Ishikawa (cell line): ENCODE measurements at regions not wholly inside any gene's neighbourhood (a gene's known extent, or its start where the extent isn't known, plus 50 kb on each side); places are given as distances from the start of the nearest gene placed in this dataset.

ENCODE experiments used
- CEBPB ChIP-seq: IDR thresholded peaks from 2 replicates; pipeline ENCODE4 v1.6.1; 2012
- CREB1 ChIP-seq: IDR thresholded peaks from 2 replicates; pipeline ENCODE4 v1.6.1; 2012; ENCODE audit warnings: low read depth
- EGR1 ChIP-seq: IDR thresholded peaks from 2 replicates; pipeline ENCODE4 v1.6.1; 2012
- EP300 ChIP-seq: IDR thresholded peaks from 2 replicates; pipeline ENCODE4 v1.6.1; 2012; ENCODE audit warnings: borderline replicate concordance
- FOXM1 ChIP-seq: IDR thresholded peaks from 2 replicates; pipeline ENCODE4 v1.6.1; 2012; ENCODE audit warnings: low read depth, borderline replicate concordance
- RAD21 ChIP-seq: IDR thresholded peaks from 2 replicates; pipeline ENCODE4 v1.6.1; 2012; ENCODE audit warnings: low read depth
- TAF1 ChIP-seq: IDR thresholded peaks from 2 replicates; pipeline ENCODE4 v1.6.1; 2012; ENCODE audit warnings: low read depth, mild to moderate bottlenecking
- TCF12 ChIP-seq: IDR thresholded peaks from 2 replicates; pipeline ENCODE4 v1.6.1; 2012; ENCODE audit warnings: low read depth
- YY1 ChIP-seq: IDR thresholded peaks from 2 replicates; pipeline ENCODE4 v1.6.1; 2012; ENCODE audit warnings: low read depth
- ZBTB7A ChIP-seq: IDR thresholded peaks from 2 replicates; pipeline ENCODE4 v1.6.1; 2012; ENCODE audit warnings: low read depth
- TF ChIP-seq, protein P1 (sequence below): IDR thresholded peaks from 2 replicates; pipeline ENCODE4 v1.6.1; 2012
- TF ChIP-seq, protein P2 (sequence below): IDR thresholded peaks from 2 replicates; pipeline ENCODE4 v1.6.1; 2012; ENCODE audit warnings: low read depth, mild to moderate bottlenecking
- TF ChIP-seq, protein P3 (sequence below): IDR thresholded peaks from 2 replicates; pipeline ENCODE4 v1.6.1; 2012

DNA sequence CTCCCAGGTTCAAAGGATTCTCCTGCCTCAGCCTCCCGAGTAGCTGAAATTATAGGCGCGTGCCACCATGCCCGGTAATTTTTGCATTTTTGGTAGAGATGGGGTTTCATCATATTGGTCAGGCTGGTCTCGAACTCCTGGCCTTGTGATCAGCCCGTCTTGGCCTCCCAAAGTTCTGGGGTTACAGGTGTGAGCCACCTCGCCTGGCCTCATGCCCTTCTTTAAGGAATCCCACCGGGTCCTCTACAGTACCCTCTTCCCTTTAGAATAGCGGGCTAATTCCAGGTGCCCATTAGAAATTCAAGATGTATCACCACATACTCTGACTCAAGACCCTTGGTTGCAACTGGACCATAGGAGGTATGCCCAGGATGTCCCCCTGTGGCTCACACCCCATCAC is 74.2 kb upstream of the ZNF536 start:
- TF ChIP-seq CEBPB (no peak), RAD21 (no peak), FOXM1 (no peak), EP300 (no peak), ZBTB7A (no peak), TAF1 (no peak), YY1 (no peak), CREB1 (no peak), EGR1 (no peak), TCF12 (no peak)
- TF ChIP-seq, protein P1, sequence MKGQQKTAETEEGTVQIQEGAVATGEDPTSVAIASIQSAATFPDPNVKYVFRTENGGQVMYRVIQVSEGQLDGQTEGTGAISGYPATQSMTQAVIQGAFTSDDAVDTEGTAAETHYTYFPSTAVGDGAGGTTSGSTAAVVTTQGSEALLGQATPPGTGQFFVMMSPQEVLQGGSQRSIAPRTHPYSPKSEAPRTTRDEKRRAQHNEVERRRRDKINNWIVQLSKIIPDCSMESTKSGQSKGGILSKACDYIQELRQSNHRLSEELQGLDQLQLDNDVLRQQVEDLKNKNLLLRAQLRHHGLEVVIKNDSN = no peak
- TF ChIP-seq, protein P2, sequence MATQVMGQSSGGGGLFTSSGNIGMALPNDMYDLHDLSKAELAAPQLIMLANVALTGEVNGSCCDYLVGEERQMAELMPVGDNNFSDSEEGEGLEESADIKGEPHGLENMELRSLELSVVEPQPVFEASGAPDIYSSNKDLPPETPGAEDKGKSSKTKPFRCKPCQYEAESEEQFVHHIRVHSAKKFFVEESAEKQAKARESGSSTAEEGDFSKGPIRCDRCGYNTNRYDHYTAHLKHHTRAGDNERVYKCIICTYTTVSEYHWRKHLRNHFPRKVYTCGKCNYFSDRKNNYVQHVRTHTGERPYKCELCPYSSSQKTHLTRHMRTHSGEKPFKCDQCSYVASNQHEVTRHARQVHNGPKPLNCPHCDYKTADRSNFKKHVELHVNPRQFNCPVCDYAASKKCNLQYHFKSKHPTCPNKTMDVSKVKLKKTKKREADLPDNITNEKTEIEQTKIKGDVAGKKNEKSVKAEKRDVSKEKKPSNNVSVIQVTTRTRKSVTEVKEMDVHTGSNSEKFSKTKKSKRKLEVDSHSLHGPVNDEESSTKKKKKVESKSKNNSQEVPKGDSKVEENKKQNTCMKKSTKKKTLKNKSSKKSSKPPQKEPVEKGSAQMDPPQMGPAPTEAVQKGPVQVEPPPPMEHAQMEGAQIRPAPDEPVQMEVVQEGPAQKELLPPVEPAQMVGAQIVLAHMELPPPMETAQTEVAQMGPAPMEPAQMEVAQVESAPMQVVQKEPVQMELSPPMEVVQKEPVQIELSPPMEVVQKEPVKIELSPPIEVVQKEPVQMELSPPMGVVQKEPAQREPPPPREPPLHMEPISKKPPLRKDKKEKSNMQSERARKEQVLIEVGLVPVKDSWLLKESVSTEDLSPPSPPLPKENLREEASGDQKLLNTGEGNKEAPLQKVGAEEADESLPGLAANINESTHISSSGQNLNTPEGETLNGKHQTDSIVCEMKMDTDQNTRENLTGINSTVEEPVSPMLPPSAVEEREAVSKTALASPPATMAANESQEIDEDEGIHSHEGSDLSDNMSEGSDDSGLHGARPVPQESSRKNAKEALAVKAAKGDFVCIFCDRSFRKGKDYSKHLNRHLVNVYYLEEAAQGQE = no peak
- TF ChIP-seq, protein P3, sequence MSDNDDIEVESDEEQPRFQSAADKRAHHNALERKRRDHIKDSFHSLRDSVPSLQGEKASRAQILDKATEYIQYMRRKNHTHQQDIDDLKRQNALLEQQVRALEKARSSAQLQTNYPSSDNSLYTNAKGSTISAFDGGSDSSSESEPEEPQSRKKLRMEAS = no peak
